B cell (primary cell): ENCODE measurements at regions not wholly inside any gene's neighbourhood (a gene's known extent, or its start where the extent isn't known, plus 50 kb on each side); places are given as distances from the start of the nearest gene placed in this dataset.

Source experiments
- ATAC-seq: fragments of 200-7000 bp; cut with Tn5 transposase; one replicate; pipeline ENCODE4 v1.10.0; 2021; ENCODE audit warnings: low read depth, mild to moderate bottlenecking, moderate number of reproducible peaks, moderate library complexity
- CTCF ChIA-PET: fragments of 350-600 bp; sonication (Branson Sonifier 250); formaldehyde crosslinking; loops from one replicate; lab custom pipeline; 2021; ENCODE audit warnings: antibody characterized with exemption, inconsistent platforms; lab: Charles Lee
- POLR2A ChIA-PET: fragments of 350-600 bp; sonication (Branson Sonifier 250); formaldehyde crosslinking; loops from one replicate; lab custom pipeline; 2021; ENCODE audit warnings: antibody characterized with exemption; lab: Charles Lee
- DNase-seq: peaks from one replicate; pipeline ENCODE4 v3.0.0; 2013
- H2AFZ ChIP-seq: 2 replicates; pipeline ENCODE4 v1.6.1; 2012; ENCODE audit warnings: mild to moderate bottlenecking, low read depth, low read length; ENCODE audit not compliant: insufficient read depth, poor library complexity, severe bottlenecking
- H3K27ac ChIP-seq, 2 donors: 1 replicate in 1 of 2; 2 replicates in 1 of 2; pipeline ENCODE4 v1.5.1; 2012 to 2013; ENCODE audit warnings: low read length in 2 of 2, mild to moderate bottlenecking in 2 of 2, moderate library complexity in 1 of 2
- H3K27me3 ChIP-seq, 4 experiments: fragments of 200-600 bp in 1 of 4; sonication (generic) in 1 of 4; replicated peaks in 1 of 4; 1 replicate in 2 of 4; 2 replicates in 2 of 4; pipeline versions ENCODE4 v1.6.1 to v1.7.0; 2013 to 2016; ENCODE audit warnings: low read length in 3 of 4, mild to moderate bottlenecking in 2 of 4, mixed read lengths in 1 of 4, moderate library complexity in 1 of 4; ENCODE audit not compliant: insufficient read depth in 4 of 4, control insufficient read depth in 3 of 4; ENCODE audit errors: control extremely low read depth in 1 of 4
- H3K36me3 ChIP-seq, 2 experiments: replicated peaks in 1 of 2; 1 replicate in 1 of 2; 2 replicates in 1 of 2; pipeline versions ENCODE4 v1.6.1 to v1.7.1; 2013; ENCODE audit warnings: low read length in 1 of 2; ENCODE audit not compliant: insufficient read depth in 2 of 2, control insufficient read depth in 1 of 2; ENCODE audit errors: control extremely low read depth in 1 of 2, extremely low read depth in 1 of 2
- H3K4me1 ChIP-seq, 2 donors: fragments of 200-600 bp in 1 of 2; sonication (generic) in 1 of 2; 1 replicate in 1 of 2; 2 replicates in 1 of 2; pipeline versions ENCODE4 v1.5.1 to v1.6.1; 2013 to 2017; ENCODE audit warnings: low read length in 2 of 2; ENCODE audit not compliant: control insufficient read depth in 2 of 2, insufficient read depth in 2 of 2
- H3K4me2 ChIP-seq: replicated peaks from 2 replicates; pipeline ENCODE3; 2012; ENCODE audit warnings: mild to moderate bottlenecking, low read depth, low read length; ENCODE audit not compliant: poor library complexity, severe bottlenecking
- H3K4me3 ChIP-seq, 5 experiments: fragments of 200-600 bp in 1 of 5; sonication (generic) in 1 of 5; 1 replicate in 3 of 5; 2 replicates in 2 of 5; pipeline versions ENCODE4 v1.5.1 to v1.7.0; 2011 to 2016; ENCODE audit warnings: low read length in 4 of 5, mild to moderate bottlenecking in 4 of 5, low read depth in 2 of 5, control low read depth in 1 of 5, moderate library complexity in 1 of 5; ENCODE audit not compliant: insufficient read depth in 1 of 5; ENCODE audit errors: control extremely low read depth in 1 of 5, extremely low read depth in 1 of 5
- H3K79me2 ChIP-seq: fragments of 200-600 bp; sonication (generic); one replicate; pipeline ENCODE4 v1.6.0; 2016; ENCODE audit warnings: low read length; ENCODE audit not compliant: control insufficient read depth, insufficient read depth
- H3K9ac ChIP-seq: fragments of 200-600 bp; sonication (generic); 2 replicates; pipeline ENCODE4 v1.6.1; 2017; ENCODE audit warnings: mild to moderate bottlenecking, low read length, moderate library complexity
- H3K9me3 ChIP-seq, 3 donors: one replicate each; pipeline versions ENCODE4 v1.6.1 to v1.7.1; 2013; ENCODE audit warnings: low read length in 2 of 3; ENCODE audit not compliant: control insufficient read depth in 2 of 3, insufficient read depth in 1 of 3; ENCODE audit errors: control extremely low read depth in 1 of 3
- H4K20me1 ChIP-seq: 2 replicates; pipeline ENCODE4 v1.6.0; 2012; ENCODE audit warnings: mild to moderate bottlenecking, low read length; ENCODE audit not compliant: insufficient read depth, control insufficient read depth, poor library complexity, severe bottlenecking
- H3K27ac Mint-ChIP-seq: one replicate; pipeline ENCODE4 v1.8.0; 2021; ENCODE audit warnings: mixed read lengths
- H3K27me3 Mint-ChIP-seq: one replicate; pipeline ENCODE4 v1.8.0; 2021; ENCODE audit warnings: mixed read lengths
- H3K4me1 Mint-ChIP-seq: one replicate; pipeline ENCODE4 v1.8.0; 2021; ENCODE audit warnings: mixed read lengths
- H3K4me3 Mint-ChIP-seq: one replicate; pipeline ENCODE4 v1.8.0; 2021; ENCODE audit warnings: mixed read lengths
- H3K9me3 Mint-ChIP-seq: one replicate; pipeline ENCODE4 v1.8.0; 2022; ENCODE audit warnings: mixed read lengths; ENCODE audit not compliant: insufficient read depth
- EZH2 ChIP-seq: IDR thresholded peaks from 2 replicates; pipeline ENCODE4 v1.6.1; 2012; ENCODE audit warnings: borderline replicate concordance, low read depth, mild to moderate bottlenecking, moderate library complexity, low read length; ENCODE audit not compliant: insufficient read depth, poor library complexity, severe bottlenecking
- WGBS: methylation state at CpG from one replicate; pipeline ENCODE4 v1.1.5; 2013; ENCODE audit warnings: missing lambda C conversion rate; ENCODE audit not compliant: insufficient coverage; 5-methylcytosine and 5-hydroxymethylcytosine counted together
- intact Hi-C: fragments of 100-400 bp; cut with micrococcal nuclease; formaldehyde crosslinking; loops from one replicate; pipeline ENCODE4 v1.10.0; 2022
- TF ChIP-seq, protein P1 (sequence below): fragments of 200-600 bp; IDR thresholded peaks from one replicate; pipeline ENCODE4 v1.8.0; 2022; ENCODE audit warnings: antibody characterized with exemption, mild to moderate bottlenecking

GRCh38 chr3:193912621-193913178 is 223.2 kb upstream of the HES1 start:
- ATAC-seq (no peak), DNase-seq (no peak)
- no peaks in the 10 kb centered on the region for H3K4me1 Mint-ChIP-seq
- peaks cover 0 to 10% (median 8%) of the 10 kb centered on the region in 3 donors for H3K9me3 ChIP-seq
- ChIA-PET CTCF (no interaction called here), POLR2A (no interaction called here)
- H3K27ac Mint-ChIP-seq, result no peak overlapping the region
- H3K79me2 ChIP-seq, result no peaks in the 10 kb centered on the region
- no peaks in the 10 kb centered on the region for H3K27me3 ChIP-seq
- no peak overlapping the region for H3K4me2 ChIP-seq
- no peak overlapping the region for H3K9ac ChIP-seq
- no peak overlapping the region for H3K4me3 Mint-ChIP-seq
- H3K9me3 Mint-ChIP-seq, result no peaks in the 10 kb centered on the region
- H3K27ac ChIP-seq, result no peak overlapping the region
- H3K4me1 ChIP-seq, result peaks cover 4 to 6% of the 10 kb centered on the region in 2 donors
- H3K36me3 ChIP-seq, result no peaks in the 10 kb centered on the region
- H3K4me3 ChIP-seq, result no peak overlapping the region
- no peaks in the 10 kb centered on the region for H4K20me1 ChIP-seq
- intact Hi-C loops, result no loop called here
- TF ChIP-seq, protein P1, sequence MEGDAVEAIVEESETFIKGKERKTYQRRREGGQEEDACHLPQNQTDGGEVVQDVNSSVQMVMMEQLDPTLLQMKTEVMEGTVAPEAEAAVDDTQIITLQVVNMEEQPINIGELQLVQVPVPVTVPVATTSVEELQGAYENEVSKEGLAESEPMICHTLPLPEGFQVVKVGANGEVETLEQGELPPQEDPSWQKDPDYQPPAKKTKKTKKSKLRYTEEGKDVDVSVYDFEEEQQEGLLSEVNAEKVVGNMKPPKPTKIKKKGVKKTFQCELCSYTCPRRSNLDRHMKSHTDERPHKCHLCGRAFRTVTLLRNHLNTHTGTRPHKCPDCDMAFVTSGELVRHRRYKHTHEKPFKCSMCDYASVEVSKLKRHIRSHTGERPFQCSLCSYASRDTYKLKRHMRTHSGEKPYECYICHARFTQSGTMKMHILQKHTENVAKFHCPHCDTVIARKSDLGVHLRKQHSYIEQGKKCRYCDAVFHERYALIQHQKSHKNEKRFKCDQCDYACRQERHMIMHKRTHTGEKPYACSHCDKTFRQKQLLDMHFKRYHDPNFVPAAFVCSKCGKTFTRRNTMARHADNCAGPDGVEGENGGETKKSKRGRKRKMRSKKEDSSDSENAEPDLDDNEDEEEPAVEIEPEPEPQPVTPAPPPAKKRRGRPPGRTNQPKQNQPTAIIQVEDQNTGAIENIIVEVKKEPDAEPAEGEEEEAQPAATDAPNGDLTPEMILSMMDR, result no peak
- no peak for TF ChIP-seq EZH2
- no peaks in the 10 kb centered on the region for H3K27me3 Mint-ChIP-seq
- no peak overlapping the region for H2AFZ ChIP-seq
- WGBS, result 100% methylated on average over 2 of the region's 2 CpGs

- Mint-ChIP-seq H3K9me3 (no peaks in the 10 kb centered on the region), H3K27ac (no peak overlapping the region), H3K4me3 (no peak overlapping the region), H3K27me3 (peaks cover 4% of the 10 kb centered on the region), H3K4me1 (no peaks in the 10 kb centered on the region)
- Histone ChIP-seq H4K20me1 (no peaks in the 10 kb centered on the region), H3K27ac (no peak overlapping the region), H3K9ac (no peak overlapping the region), H3K4me1 (peaks cover 3 to 4% of the 10 kb centered on the region in 2 donors), H3K27me3 (no peaks in the 10 kb centered on the region), H3K4me2 (no peak overlapping the region), H3K79me2 (no peaks in the 10 kb centered on the region), H2AFZ (no peak overlapping the region), H3K4me3 (no peak overlapping the region), H3K36me3 (no peaks in the 10 kb centered on the region), H3K9me3 (no peaks in the 10 kb centered on the region)
- TF ChIP-seq EZH2, result no peak
- ATAC-seq (no peak), DNase-seq (no peak)
- intact Hi-C loops, result no loop called here
- WGBS, result no CpG with 5 or more reads among the region's 1 CpG
- ChIA-PET CTCF (interaction anchor here (1.0 kb wide), 1 partner anchor 9 kb away, joined by 3 read pairs; no protein-coding TSS in a partner anchor), POLR2A (no interaction called here)
These were observed 221.3 kb upstream of the HES1 start for GRCh38 chr3:193914602-193915001.
